Amniotic stem cell (primary cell): ENCODE measurements at regions not wholly inside any gene's neighbourhood (a gene's known extent, or its start where the extent isn't known, plus 50 kb on each side); places are given as distances from the start of the nearest gene placed in this dataset.

ENCODE experiments used
- DNase-seq: peaks from one replicate; lab custom pipeline; 2025; lab: John Stamatoyannopoulos, UW

DNA sequence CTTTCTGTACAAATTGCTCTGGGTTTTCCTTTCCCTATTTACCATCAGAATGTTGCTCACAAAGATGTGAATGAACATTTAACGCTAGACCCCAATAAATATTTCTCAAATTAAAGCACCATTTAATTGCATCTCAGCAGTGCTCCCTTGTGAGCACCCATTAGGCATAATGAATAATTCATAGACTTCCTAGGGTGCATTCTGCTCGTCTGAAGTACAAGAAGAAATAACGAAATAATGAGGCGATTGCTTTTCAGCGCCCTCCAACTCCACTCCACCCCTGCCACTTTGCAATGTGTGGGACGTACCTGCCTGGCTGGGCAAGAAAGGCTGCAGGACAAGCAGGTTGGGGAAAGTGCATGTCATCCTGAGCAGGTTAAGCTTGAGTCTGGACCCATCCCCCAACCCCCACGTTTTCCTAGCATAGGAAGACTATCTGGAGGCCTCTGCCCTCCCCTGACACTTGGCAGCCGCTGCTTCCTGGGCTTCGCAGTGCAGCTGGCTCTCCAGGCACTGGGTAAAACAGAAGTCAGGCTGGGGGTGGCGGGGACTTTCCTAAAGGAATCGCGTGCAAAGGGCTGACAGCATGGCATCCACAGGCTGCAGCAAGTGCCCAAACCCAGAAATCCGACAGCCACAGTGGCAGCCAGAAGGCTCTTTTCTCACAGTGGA is 253.7 kb downstream of the DUSP6 start:
- DNase-seq, result no peak

DNA sequence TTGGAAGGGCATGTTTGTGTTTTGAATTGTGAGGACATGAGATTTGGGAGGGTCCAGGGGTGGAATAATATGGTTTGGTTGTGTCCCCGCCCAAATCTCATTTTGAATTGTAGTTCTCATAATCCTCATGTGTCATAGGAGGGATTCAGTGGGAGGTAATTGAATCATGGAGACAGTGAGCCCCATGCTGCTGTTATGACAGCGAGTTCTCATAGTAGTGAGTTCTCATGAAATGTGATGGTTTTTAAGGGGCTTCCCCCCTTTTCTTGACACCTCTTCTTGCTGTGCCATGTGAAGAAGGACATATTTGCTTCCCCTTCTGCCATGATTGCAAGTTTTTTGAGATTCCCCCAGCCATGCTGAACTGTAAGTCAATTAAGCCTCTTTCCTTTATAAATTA is 260.0 kb downstream of the DUSP6 start:
- DNase-seq, result no peak

DNA sequence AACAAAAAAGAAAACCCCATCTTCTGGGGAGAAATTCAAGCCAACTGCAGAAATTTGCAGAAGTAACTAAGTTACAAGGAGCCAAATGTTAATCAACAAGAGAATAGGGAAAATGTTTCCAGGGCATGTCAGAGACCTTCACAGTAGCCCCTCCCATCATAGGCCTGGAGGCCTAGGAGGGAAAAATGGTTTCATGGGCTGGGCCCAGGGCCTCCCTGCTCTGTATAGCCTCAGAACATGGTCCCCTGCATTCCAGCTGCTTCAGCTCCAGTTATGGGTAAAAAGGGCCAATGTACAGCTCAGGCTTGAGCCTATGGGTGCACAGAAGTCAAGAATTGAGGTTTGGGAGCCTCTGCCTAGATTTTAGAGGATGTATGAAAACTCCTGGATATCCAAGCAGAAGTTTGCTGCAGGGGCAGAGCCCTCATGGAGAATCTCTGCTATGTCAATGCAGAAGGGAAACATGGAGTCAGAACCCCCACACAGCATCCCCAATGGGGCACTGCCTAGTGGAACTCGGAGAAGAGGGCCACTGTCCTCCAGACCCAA is 260.9 kb downstream of the DUSP6 start:
- no peak for DNase-seq

DNA sequence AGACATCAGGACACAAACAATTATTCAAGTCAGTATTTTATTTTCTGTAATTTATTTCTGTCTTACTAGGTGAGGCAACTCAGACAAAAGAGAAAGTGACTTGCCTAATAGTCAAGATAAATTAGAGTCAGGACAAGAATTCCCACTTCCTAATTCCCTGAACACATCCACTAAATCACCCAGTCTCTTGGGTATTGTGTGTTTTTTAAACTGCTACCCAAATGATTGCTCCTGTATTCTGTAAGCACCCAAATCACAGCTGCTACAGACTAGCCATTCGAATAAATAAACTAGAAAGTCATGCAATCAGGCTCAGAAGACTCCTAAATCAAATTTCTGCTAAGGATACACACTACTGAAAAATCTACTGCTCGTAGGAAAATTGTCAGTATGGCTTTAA is 263.0 kb downstream of the DUSP6 start:
- no peak for DNase-seq

DNA sequence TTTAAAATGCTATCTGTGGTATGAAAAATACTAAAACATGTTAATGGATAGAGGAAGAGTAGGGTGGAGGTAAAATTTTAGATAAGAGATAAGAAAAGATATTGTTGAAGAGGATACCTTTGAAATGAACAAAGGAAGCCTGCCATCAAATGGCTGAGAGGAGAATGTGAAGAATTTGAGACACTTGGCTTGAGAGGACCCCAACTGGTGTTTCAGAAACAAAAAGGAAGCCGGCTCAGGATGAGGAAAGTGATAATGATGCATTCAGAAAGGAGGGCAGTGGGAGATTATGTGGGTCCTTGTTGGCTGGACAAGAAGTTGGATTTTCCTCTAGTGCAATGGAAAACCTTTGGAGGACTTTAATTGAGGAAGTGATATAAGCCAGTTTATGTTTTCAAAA is 264.4 kb downstream of the DUSP6 start:
- DNase-seq, result no peak

DNA sequence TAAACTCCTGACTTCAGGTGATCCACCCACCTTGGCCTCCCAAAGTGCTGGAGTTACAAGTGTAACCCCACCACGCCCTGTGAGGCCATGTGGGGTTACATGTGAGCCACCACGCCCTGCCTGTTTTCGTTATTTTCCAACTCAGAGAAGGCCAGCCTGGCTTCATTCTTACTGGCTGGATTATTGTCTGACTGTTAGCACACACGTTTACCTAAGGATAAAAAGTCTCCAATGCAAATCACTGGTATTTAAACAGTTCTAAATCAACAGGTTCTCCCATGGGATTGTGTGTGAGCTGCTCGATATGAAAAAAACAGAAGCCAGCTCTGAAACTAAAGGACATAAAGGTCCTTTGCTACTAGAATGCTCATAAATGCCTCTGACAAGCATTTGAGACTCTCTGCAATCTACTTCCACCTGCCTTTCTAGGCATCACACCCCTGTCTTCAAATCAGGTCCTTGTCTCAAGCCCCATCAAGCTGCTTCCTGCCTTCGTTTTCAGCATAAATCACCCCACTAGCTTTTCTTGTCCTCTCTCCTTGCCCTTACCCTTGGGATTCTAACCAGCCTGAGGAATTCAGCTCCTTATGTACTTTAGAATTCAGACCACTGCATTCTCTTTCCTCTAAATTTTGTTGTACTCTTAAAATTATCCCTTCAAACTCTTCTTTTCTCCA is 265.0 kb downstream of the DUSP6 start:
- no peak for DNase-seq

DNA sequence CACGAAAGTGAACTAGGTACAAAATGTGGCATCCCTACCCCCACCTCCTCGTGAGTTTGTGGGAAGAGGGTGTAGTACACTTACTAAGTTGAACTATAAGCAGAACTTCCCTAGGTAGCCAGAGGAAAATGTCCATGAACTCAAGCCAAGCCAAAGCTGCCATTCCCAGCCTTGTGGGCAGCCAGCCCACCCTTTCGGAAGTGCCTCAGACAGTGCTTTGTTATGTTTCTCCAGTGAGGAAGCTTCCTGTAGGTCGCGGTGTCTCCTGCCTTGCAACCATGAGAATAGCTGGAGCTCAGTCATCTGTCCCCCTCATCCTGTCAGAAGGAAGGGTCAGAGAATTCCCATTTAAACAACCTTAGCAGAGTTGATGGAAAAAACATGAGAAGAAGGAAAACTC is 266.9 kb downstream of the DUSP6 start:
- DNase-seq, result no peak

DNA sequence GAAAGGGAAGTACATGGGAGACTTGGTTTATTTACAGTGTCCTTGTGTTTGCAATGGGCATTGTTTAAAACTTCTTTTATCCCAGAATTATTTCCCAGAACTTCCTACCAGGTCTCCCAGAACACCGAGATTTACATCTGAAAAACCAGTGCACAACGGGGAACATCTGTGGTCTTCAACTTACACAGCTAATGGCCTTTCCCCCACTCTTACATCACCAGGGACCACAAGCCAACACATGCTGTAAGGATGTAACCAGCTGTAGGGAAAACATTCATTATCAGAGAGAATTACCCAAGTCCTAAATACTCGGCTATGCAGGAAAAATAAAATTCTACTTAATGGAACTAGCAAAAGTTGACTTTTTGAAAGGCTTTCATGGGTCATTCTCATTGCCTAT is 267.6 kb downstream of the DUSP6 start:
- DNase-seq, result no peak

DNA sequence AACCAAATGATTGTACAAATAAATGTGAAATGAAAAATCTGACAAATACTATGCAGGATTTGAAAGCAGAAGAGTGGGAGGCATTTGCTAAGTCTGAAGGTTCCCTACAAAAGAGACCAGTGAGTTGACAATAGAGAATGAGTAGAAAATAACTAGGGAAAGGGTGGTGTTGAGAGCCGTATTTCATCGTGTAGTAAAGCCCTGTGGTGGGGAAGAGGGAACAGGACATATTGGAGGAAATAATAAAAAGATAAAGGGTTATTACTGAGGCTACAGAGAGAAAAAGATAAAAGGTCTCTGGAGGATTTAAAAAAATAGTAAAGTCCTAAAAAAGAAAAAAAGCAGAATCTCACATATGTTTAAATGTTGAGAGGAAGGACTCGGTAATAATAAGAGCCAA is 268.8 kb downstream of the DUSP6 start:
- no peak for DNase-seq

DNA sequence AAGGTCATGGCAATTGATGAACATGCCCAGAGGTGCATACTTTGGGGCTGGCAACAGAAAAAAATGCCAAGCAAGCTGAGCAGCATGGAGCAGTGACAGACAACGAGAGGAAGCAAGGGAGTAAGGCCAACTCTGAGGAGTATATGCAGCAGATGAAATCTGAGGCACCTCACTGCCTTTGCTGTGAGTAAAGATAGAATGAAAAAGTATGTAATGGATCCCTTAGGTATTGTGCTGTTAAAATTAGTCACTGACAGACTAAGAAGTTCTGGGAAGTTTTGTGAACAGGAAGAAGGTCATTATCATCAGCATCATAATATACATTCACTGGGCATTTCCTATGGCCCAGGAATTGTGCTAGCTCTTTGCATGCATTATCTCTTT is 269.9 kb downstream of the DUSP6 start:
- no peak for DNase-seq

DNA sequence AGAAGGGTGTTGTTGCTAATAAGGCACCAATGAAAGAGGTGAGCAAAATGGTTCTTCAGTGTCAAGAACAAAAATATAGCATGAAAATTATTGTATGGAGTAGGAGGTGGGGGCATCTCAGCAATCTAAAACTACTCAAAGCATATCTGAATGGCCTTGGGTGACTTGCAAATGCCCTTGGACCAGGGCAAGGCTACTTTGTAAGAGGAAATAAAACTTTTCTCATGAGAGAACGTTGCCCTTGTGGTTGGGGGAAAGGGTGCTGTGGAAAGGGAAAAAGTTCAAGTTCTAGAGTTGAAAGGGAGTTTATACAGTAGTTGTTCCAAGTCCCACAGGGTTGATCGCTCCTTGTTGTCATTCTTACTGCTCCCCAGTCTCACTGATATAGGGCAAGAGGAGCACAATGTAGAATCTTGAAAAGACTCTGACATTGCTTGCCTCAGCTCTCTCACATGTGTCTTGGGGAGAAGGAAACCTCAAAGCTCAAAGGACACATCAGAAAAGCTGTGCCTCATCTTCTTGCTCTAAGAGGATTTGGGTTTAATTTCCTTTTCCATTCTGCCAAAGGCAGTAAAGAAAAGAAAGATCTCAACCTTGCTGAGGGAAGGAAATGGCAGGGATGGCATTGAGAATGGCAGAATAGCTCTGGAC is 270.5 kb downstream of the DUSP6 start:
- no peak for DNase-seq

DNA sequence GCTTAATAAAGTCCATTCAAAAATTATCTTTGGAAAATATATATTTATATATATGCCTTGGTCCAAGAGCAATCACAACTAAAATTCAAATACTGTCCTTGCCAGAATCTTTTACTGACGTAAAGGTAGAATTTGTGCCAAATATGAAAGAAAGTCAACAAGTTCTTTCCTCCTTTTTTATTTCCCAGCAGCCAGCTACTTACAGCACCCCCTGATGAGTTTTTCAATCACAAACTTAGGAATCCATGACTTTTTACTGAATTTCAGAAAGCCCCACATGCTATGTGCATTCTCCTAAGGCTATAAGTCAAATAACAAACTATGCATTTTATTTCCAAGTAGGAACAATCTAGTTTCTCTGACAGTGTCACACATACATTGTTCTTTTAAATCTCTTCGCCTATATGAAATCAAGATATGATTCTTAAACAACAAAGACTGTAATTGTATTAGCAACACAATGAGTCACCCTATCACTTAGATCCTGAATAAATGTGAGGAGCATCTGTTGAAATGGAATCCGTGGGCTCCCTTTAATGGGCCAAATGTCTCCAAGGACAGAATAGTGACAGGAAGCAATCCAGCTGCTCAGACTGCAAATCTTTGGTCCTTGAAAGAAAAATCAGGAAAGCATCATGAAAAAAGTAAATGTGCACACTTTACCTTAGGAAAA is 271.4 kb downstream of the DUSP6 start:
- DNase-seq, result no peak

DNA sequence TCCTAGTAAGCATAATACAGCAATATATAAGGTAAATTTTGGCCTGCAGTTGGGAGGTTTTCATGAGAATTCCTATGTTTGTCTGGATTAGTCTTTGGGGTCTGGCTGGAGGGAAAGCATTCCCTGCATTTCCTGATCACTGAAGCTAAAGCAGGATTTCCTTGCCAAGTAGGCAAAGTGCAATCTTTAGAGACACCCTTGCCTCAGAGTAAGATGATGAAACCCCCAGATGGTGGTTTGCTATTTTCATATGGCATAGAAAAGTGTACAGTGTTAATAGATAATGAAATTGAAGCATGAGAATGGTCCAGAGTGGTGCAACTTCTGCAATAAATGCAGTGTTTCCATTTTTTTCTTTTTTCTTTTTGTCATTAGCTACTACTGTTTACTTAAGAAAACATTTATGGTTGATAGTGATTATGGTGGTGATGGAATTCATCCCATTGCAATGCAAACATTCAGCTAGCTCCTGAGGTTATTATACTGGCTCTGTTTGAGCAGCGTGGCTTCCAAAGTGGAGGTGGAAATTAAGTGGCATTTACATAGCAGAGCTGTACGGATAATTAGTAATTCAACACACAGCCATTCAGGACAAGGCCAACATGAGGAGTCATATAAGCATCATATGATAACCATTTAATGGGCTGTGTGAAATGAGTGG is 276.3 kb downstream of the DUSP6 start:
- no peak for DNase-seq

DNA sequence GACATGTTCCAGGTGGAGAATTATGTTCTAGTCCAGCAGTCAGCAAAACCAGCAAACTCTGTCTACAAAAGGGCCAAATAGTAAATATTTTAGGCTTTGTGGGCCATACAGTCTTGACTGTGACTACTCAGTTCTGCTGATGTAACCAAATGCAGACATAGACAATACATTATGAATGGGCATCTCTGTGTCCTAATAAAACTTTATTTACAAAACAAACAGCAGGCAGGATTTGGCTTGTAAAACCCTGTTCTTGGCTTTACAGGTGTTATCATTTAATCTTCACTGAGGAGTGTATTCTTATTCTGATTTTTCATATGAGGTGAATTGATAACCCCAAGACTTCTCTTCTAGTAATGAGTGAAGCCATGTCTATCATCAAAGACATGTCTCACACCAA is 278.6 kb downstream of the DUSP6 start:
- DNase-seq, result no peak

DNA sequence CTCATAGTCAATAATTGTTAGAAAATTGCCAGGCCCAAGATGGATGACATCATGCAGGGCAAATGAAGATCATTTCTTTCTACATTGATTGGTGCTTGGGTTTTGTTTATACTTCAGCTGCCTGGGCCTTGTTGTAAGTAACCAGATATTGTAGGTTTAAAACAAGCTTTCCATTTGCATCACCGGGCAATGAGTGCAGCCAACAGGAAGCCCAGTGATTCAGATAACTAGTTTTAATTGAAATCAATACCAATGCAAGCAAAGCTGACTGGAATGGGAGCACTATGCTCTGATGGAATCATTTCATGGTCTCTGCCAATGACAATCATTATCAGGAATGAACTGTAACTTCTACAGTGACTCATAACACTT is 279.3 kb downstream of the DUSP6 start:
- peak; percentile 77 for DNase-seq

DNA sequence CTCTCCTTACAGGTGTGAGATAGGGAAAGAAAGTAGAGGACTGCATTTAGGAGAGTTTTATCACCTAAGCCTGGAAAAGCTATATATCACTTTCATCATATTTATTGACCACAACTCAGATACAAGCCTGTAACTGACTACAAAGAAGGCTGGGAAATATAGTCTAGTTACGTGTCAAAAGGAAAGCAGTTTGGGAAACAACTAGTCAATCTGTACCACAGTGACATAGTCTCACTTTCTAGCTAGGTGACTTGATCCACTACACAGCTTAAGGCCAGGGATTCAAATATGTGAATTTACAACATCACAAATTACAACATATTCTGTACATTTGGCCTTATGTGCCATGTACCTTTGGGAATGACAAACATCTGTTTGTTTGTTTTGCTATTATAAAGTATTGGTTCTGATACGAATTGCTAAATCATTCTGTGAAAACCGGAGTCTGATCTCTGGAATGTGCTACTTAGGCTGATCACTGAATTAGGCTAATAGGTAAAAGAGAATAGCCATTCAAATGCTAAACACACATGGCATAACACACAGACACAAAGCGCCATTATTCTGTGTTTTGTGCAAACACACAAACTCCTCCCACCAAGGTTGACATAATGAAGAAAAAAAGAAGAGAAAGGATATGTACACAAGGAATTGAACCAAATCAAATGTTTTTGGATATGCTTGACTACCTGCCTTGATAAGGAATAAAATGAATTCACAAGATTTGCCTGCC is 279.8 kb downstream of the DUSP6 start:
- DNase-seq, result no peak

DNA sequence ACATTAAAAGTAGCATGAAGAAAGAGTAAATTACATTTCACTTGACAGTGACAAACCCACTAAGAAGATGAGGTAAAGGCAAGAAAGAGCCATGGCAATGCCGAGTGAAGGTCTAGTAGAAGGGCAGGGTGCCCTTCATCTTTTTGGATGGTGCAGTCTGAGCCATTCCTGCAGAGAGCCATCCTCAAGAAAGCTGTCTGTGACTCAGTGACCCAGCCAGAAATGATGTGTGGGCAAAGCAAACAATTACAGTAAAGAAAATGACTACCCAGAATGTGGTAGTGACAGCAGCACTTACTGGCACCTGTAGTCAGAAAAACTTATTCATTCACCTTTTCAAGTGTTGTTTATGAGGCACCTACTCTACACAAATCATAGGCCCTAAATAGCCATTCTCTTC is 281.7 kb downstream of the DUSP6 start:
- DNase-seq, result no peak

DNA sequence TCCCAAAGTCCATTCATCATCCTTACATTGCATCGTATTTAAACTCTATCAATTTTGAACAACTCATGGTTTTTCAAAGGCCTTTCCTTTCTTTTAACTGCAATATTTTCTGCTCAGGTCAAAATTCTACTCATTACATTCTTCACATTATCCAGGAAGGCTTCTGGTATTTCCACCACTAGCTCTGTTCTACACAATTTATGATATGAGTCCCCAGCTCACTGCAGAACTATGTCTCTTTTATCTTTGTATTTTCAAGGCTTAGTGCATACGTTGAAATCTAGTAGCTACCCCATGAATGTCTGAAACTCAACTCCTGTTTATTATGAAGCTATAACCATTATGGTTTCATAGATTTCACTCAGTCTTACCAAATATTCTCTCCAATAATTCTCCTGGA is 282.9 kb downstream of the DUSP6 start:
- no peak for DNase-seq

DNA sequence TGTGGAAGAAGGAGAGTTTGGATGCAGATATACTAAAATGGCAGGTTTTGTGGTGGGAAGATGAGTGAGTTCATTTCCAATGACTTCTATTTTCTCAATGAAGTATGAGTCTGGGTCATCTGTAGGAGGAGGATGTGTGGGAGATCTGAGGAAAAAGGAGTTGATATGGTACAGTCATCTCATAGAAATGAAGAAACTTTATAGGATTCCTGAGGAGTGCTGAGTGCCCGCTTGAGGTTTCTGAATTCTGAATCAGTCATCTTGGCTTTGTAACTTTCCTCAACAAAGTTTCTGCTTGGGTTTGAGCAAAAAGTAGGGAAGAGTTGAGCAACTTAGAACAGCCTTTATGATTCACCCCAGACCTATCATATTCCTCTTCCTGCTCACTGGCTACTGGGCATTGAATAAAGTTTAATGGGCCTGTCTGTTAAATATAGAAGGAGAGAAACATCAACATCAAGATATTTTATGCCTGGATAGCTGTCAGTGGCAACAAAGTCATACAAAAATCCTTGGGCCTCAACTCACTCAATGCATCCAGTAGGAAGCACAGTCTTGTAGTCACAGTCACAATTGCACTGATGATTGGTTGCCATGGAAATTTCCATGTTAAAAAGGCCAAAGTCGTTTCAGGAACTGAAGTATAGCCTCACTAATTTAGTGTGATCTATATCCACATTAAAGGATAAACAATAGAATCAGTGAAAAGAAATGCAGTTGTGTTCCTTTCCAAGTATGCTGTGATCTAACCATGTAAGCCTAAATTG is 284.7 kb downstream of the DUSP6 start:
- peak; percentile 37 for DNase-seq

DNA sequence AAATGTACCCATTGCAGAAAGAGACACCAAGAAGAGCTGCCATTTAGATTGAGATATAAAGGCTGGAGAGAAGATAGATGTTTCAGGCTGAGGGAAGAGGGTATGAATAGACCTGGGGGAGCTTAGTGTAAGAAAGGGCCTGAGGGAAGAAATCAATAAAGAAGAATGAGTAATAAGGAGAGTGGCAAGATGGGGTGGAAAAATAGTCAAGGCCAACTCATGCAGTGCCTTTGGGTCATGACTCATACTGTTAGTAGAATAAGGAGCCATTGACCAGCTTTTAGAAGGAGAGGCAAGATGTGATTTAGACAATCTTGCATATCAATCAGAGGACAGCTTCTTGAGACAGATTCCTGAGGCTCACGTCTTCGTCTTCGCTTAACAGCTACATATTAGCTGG is 287.5 kb downstream of the DUSP6 start:
- peak; percentile 31 for DNase-seq

DNA sequence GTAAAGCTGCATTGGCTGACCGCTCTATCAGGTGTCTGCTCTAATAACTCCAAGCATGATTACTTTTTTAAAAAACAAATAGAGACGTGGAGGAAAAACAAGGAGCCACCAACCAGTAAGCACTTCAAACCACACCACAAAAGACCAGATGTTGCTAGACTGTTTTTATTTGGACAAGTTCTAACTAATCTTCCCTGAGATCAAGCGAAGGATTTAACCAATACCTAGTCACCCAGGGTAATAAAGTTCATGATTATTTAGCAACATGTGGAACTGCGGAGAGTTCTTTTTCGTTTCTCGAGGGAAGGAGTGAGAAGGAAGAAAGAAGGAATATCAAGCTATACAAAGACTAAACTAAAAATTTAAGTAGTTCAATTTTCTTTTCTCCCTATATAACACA is 288.1 kb downstream of the DUSP6 start:
- DNase-seq, result no peak
